MM.1S (cell line): ENCODE measurements at regions not wholly inside any gene's neighbourhood (a gene's known extent, or its start where the extent isn't known, plus 50 kb on each side); places are given as distances from the start of the nearest gene placed in this dataset.

Source experiments
- DNase-seq: peaks from one replicate; pipeline ENCODE4 v3.0.0-alpha.2; 2015
- H2AFZ ChIP-seq: fragments of 300-600 bp; sonication (generic); 2 replicates; pipeline ENCODE4 v1.6.0; 2016; ENCODE audit warnings: antibody characterized with exemption, low read length
- H3F3A ChIP-seq: fragments of 300-600 bp; sonication (generic); 2 replicates; pipeline ENCODE4 v1.6.1; 2016; ENCODE audit warnings: mild to moderate bottlenecking, antibody characterized with exemption, low read length, moderate library complexity, mixed read lengths; ENCODE audit not compliant: insufficient read depth
- H3K27ac ChIP-seq: fragments of 300-600 bp; sonication (generic); 2 replicates; pipeline ENCODE4 v1.5.1; 2016; ENCODE audit warnings: mild to moderate bottlenecking, low read length
- H3K27me3 ChIP-seq: fragments of 300-600 bp; sonication (generic); replicated peaks from 2 replicates; pipeline ENCODE4 v1.6.0; 2016; ENCODE audit warnings: low read length; ENCODE audit not compliant: insufficient read depth
- H3K36me3 ChIP-seq: fragments of 300-600 bp; sonication (generic); replicated peaks from 2 replicates; pipeline ENCODE4 v1.6.1; 2016; ENCODE audit warnings: mild to moderate bottlenecking, low read length, mixed read lengths; ENCODE audit not compliant: insufficient read depth
- H3K4me1 ChIP-seq: fragments of 300-600 bp; sonication (generic); 2 replicates; pipeline ENCODE4 v1.6.1; 2016; ENCODE audit warnings: low read length, mixed read lengths
- H3K4me2 ChIP-seq: fragments of 300-600 bp; sonication (generic); 2 replicates; pipeline ENCODE4 v1.6.0; 2016; ENCODE audit warnings: low read depth, low read length
- H3K4me3 ChIP-seq: fragments of 300-600 bp; sonication (generic); 2 replicates; pipeline ENCODE4 v1.5.1; 2016; ENCODE audit warnings: low read length, mixed read lengths
- H3K79me2 ChIP-seq: fragments of 300-600 bp; sonication (generic); 2 replicates; pipeline ENCODE4 v1.6.1; 2016; ENCODE audit warnings: mixed run types, low read length, mixed read lengths
- H3K9ac ChIP-seq: fragments of 300-600 bp; sonication (generic); 2 replicates; pipeline ENCODE4 v1.6.1; 2016; ENCODE audit warnings: low read length, mixed read lengths
- H3K9me2 ChIP-seq: fragments of 300-600 bp; sonication (generic); replicated peaks from 2 replicates; pipeline ENCODE4 v1.6.1; 2016; ENCODE audit warnings: mild to moderate bottlenecking, low read length, mixed read lengths; ENCODE audit not compliant: insufficient read depth
- H3K9me3 ChIP-seq: fragments of 300-600 bp; sonication (generic); replicated peaks from 2 replicates; pipeline ENCODE4 v1.6.1; 2016; ENCODE audit warnings: mild to moderate bottlenecking, low read length, mixed read lengths; ENCODE audit not compliant: insufficient read depth
- H4K20me1 ChIP-seq: fragments of 300-600 bp; sonication (generic); 2 replicates; pipeline ENCODE4 v1.6.1; 2016; ENCODE audit warnings: mild to moderate bottlenecking, low read length, moderate library complexity, mixed read lengths; ENCODE audit not compliant: insufficient read depth
- EZH2 ChIP-seq: fragments of 300-600 bp; sonication (generic); optimal IDR thresholded peaks from 2 replicates; pipeline ENCODE3; 2017; ENCODE audit warnings: low read depth, mild to moderate bottlenecking, antibody characterized with exemption, low read length, mixed read lengths
- EZH2phosphoT487 ChIP-seq: fragments of 300-600 bp; sonication (generic); IDR thresholded peaks from 2 replicates; pipeline ENCODE4 v1.6.1; 2018; ENCODE audit warnings: antibody characterized with exemption, low read length
- TF ChIP-seq, protein P1 (sequence below): fragments of 300-600 bp; sonication (generic); IDR thresholded peaks from 2 replicates; pipeline ENCODE4 v1.5.1; 2016; ENCODE audit warnings: antibody characterized with exemption, low read length, mixed read lengths

DNA sequence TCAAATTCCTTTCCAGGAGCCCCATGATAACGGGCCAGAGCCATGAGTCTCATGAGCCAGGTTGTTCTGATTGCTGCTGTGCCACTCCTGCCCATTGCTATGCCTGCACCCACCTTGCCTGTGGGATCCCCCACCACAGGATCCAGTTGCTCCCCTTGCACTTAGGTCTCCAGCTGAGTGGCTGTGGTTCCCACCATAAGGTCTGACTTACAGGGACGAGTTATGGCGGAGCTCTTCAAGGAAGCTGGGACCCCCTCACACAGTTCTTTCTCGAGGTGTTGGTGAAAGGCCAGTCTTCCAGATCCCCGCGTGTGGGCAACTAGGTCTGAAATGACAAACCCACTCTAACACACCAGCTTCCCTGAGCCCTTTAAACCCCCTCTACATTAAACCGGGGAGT is 111.9 kb upstream of the C14orf180 start:
- Histone ChIP-seq H3F3A (no peaks in the 10 kb centered on the region), H3K9ac (no peak overlapping the region), H3K9me3 (no peaks in the 10 kb centered on the region), H2AFZ (no peak overlapping the region), H4K20me1 (no peaks in the 10 kb centered on the region), H3K79me2 (no peaks in the 10 kb centered on the region), H3K4me2 (no peak overlapping the region), H3K36me3 (no peaks in the 10 kb centered on the region), H3K4me3 (no peak overlapping the region), H3K27me3 (peaks cover 41% of the 10 kb centered on the region), H3K4me1 (no peaks in the 10 kb centered on the region), H3K27ac (no peak overlapping the region), H3K9me2 (no peaks in the 10 kb centered on the region)
- TF ChIP-seq EZH2 (no peak), EZH2phosphoT487 (no peak)
- TF ChIP-seq, protein P1, sequence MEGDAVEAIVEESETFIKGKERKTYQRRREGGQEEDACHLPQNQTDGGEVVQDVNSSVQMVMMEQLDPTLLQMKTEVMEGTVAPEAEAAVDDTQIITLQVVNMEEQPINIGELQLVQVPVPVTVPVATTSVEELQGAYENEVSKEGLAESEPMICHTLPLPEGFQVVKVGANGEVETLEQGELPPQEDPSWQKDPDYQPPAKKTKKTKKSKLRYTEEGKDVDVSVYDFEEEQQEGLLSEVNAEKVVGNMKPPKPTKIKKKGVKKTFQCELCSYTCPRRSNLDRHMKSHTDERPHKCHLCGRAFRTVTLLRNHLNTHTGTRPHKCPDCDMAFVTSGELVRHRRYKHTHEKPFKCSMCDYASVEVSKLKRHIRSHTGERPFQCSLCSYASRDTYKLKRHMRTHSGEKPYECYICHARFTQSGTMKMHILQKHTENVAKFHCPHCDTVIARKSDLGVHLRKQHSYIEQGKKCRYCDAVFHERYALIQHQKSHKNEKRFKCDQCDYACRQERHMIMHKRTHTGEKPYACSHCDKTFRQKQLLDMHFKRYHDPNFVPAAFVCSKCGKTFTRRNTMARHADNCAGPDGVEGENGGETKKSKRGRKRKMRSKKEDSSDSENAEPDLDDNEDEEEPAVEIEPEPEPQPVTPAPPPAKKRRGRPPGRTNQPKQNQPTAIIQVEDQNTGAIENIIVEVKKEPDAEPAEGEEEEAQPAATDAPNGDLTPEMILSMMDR: no peak
- no peak for DNase-seq

DNA sequence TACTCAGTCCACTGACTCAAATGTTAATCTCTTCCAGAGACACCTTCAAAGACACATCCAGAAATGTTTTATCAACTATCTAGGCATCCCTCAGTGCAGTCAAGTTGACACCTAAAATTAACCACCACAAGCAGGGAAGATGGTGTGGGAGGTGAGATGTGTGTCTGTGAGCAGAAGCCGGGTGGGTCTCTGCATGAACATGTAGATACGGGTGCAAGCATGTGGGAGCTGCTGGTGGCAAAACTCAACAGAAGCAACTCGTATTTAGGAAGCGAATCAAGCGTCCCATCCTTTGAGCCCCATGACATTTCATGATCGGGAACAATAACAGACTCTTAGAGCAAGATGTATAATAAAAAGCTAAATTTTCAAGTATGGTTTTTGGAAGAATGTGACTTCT is 110.0 kb upstream of the C14orf180 start:
- TF ChIP-seq EZH2phosphoT487 (no peak), EZH2 (no peak)
- TF ChIP-seq, protein P1: no peak
- no peak overlapping the region for H3K4me3 ChIP-seq

DNA sequence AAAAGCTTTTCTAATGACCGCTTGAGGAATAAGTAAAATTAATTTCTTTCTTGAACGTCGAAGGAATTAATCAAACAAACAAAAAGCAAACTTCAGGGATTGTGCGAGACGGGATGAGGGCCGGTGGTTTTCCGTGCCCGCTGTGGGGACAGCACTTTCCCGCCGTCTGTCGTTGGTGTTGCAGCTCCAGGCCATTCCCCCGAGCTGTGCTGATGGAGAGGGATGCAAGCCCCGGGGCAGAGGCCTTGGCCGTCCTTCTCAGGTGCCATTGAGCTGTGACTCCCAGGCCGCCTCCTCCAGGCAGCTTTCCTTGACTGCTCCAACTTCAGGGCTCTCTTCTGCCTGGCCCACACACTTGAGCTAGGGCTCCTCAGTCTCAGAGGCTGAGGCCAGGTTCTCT is 109.0 kb upstream of the C14orf180 start:
- H3K4me1 ChIP-seq: no peaks in the 10 kb centered on the region
- H3K36me3 ChIP-seq: no peaks in the 10 kb centered on the region
- peaks cover 41% of the 10 kb centered on the region for H3K27me3 ChIP-seq
- H3K9me3 ChIP-seq: no peaks in the 10 kb centered on the region
- H3K4me2 ChIP-seq: no peak overlapping the region
- TF ChIP-seq EZH2 (no peak), EZH2phosphoT487 (no peak)
- TF ChIP-seq, protein P1: no peak
- H3K79me2 ChIP-seq: no peaks in the 10 kb centered on the region
- H2AFZ ChIP-seq: no peak overlapping the region
- H3K4me3 ChIP-seq: no peak overlapping the region
- no peak for DNase-seq
- no peaks in the 10 kb centered on the region for H4K20me1 ChIP-seq
- no peaks in the 10 kb centered on the region for H3K9me2 ChIP-seq
- H3K27ac ChIP-seq: no peak overlapping the region
- no peak overlapping the region for H3K9ac ChIP-seq
- H3F3A ChIP-seq: no peaks in the 10 kb centered on the region

More for the DNA sequence above, 110.0 kb upstream of the C14orf180 start:
- Histone ChIP-seq H3F3A (no peaks in the 10 kb centered on the region), H3K4me1 (no peaks in the 10 kb centered on the region), H3K9me2 (no peaks in the 10 kb centered on the region), H2AFZ (no peak overlapping the region), H3K27ac (no peak overlapping the region), H3K36me3 (no peaks in the 10 kb centered on the region), H3K79me2 (no peaks in the 10 kb centered on the region), H4K20me1 (no peaks in the 10 kb centered on the region), H3K9ac (no peak overlapping the region), H3K4me2 (no peak overlapping the region), H3K27me3 (peaks cover 39% of the 10 kb centered on the region), H3K9me3 (no peaks in the 10 kb centered on the region)
- no peak for DNase-seq
